Lower lobe of right lung (tissue), 2 donors: ENCODE measurements at regions not wholly inside any gene's neighbourhood (a gene's known extent, or its start where the extent isn't known, plus 50 kb on each side); places are given as distances from the start of the nearest gene placed in this dataset.

ENCODE experiments used
- ATAC-seq, 2 donors: fragments of 200-7000 bp; cut with Tn5 transposase; one replicate each; pipeline ENCODE4 v1.9.1; 2020 to 2022; ENCODE audit warnings: mild to moderate bottlenecking in 2 of 2, moderate library complexity in 2 of 2
- DNase-seq: peaks from one replicate; pipeline ENCODE4 v3.0.0-alpha.2; 2020
- H3K27ac ChIP-seq: fragments of 200-600 bp; one replicate; pipeline ENCODE4 v1.8.0; 2022
- H3K27me3 ChIP-seq: fragments of 200-600 bp; one replicate; pipeline ENCODE4 v1.8.0; 2022; ENCODE audit warnings: low read depth
- H3K36me3 ChIP-seq: fragments of 200-600 bp; one replicate; pipeline ENCODE4 v1.8.0; 2022; ENCODE audit warnings: mild to moderate bottlenecking
- H3K4me1 ChIP-seq: fragments of 200-600 bp; one replicate; pipeline ENCODE4 v1.8.0; 2022
- H3K4me3 ChIP-seq: fragments of 200-600 bp; one replicate; pipeline ENCODE4 v1.8.0; 2022; ENCODE audit warnings: mild to moderate bottlenecking
- H3K9me3 ChIP-seq: fragments of 200-600 bp; one replicate; pipeline ENCODE4 v1.8.0; 2022
- intact Hi-C: fragments of 100-400 bp; cut with DNase I; formaldehyde crosslinking; loops from one replicate; pipeline ENCODE4 v1.11.0; 2022
- TF ChIP-seq, protein P1 (sequence below): fragments of 200-600 bp; IDR thresholded peaks from one replicate; pipeline ENCODE4 v1.8.0; 2022; ENCODE audit warnings: antibody characterized with exemption, mild to moderate bottlenecking
- donor health status: DM: no; HTN: yes; CAD: no; lungs with severe emphysema.

DNA sequence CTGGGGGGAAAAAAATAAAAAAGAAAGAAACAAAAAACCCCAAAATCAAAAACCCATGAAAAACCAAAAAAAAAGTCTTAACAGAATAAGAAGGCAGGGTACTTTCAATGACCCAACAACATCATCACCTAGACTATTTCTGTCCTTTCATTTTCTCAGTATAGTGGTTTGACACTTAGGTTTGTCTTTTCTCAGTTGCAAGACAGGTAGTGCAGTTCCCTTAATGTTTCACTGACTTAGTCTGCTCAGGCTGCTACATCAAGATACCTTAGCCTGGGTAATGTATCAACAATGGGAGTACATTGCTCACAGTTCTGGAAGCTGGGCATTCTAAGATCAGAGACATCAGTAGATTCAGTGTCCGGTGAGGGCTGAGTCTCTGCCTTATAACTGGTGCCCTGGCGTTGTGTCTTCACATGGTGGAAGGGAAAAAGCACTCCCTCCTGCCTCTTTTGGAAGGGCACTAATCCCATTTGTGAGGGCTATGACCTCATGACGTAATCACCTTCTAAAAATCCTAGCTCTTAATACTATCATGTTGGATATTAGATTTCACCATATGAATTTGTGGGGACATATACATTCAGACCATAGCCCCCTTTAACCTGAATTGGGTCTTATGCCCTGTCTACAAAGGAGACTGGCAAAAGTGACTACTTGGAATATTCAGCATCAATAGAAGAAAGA, 362.3 kb upstream of the RBFOX1 start:
- Histone ChIP-seq H3K4me1 (no peaks in the 10 kb centered on the region), H3K9me3 (no peaks in the 10 kb centered on the region), H3K36me3 (no peaks in the 10 kb centered on the region), H3K27ac (no peak overlapping the region), H3K27me3 (no peaks in the 10 kb centered on the region), H3K4me3 (no peak overlapping the region)
- no peak for ATAC-seq
- TF ChIP-seq, protein P1, sequence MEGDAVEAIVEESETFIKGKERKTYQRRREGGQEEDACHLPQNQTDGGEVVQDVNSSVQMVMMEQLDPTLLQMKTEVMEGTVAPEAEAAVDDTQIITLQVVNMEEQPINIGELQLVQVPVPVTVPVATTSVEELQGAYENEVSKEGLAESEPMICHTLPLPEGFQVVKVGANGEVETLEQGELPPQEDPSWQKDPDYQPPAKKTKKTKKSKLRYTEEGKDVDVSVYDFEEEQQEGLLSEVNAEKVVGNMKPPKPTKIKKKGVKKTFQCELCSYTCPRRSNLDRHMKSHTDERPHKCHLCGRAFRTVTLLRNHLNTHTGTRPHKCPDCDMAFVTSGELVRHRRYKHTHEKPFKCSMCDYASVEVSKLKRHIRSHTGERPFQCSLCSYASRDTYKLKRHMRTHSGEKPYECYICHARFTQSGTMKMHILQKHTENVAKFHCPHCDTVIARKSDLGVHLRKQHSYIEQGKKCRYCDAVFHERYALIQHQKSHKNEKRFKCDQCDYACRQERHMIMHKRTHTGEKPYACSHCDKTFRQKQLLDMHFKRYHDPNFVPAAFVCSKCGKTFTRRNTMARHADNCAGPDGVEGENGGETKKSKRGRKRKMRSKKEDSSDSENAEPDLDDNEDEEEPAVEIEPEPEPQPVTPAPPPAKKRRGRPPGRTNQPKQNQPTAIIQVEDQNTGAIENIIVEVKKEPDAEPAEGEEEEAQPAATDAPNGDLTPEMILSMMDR: no peak
- intact Hi-C loops: no loop called here
- DNase-seq: no peak

DNA sequence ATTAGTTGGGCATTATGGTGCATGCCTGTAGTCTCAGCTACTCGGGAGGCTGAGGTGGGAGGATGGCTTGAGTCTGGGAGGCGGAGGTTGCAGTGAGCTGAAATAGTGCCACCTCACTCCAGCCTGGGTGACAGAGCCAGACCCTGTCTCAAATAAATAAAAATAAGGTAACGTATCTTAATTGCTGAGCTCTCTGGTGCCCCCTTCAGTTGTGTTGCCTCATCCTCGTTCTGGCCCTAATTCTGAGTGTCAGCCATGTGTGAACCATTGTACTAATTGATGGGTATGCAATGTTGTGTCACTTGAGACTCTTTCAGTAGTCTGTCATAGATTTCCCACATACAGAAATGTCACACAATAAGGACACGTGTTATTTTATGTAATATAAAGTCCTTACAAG, 363.1 kb upstream of the RBFOX1 start:
- intact Hi-C loops: no loop called here
- Histone ChIP-seq H3K36me3 (no peaks in the 10 kb centered on the region), H3K27me3 (no peaks in the 10 kb centered on the region), H3K27ac (no peak overlapping the region), H3K4me1 (no peaks in the 10 kb centered on the region), H3K9me3 (no peaks in the 10 kb centered on the region), H3K4me3 (no peak overlapping the region)
- TF ChIP-seq, protein P1: no peak
- ATAC-seq (no peak), DNase-seq (no peak)

DNA sequence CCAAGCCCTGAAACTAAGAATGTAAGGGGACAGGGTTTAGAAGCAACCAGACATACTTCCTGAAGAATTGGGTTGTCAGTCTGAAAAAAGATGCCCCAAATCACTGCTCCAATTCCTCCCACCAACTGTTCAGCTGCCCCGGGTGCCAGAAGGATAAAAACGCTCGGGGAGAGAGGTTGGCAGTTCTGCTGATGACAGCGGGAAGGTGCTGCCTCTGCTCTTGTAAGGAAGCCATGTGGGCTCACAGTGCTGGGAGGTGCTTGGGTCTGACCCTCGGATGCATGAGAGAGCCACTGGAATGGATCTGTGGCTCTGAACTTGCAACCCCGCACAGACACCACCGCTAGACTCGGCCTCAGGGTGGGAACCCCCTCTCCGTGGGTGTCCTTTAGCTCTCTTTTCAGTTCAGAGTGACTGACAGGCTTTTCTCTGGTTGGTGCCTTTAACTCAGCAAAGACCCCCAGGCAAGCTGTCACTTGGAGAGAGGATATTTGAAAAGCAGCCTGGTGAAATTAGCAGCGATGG, 364.8 kb upstream of the RBFOX1 start:
- ATAC-seq: no peak
- intact Hi-C loops: no loop called here
- no peak for DNase-seq
- Histone ChIP-seq H3K4me1 (no peaks in the 10 kb centered on the region), H3K27ac (no peak overlapping the region), H3K36me3 (no peaks in the 10 kb centered on the region), H3K4me3 (no peak overlapping the region), H3K9me3 (no peaks in the 10 kb centered on the region), H3K27me3 (no peaks in the 10 kb centered on the region)
- TF ChIP-seq, protein P1: no peak

DNA sequence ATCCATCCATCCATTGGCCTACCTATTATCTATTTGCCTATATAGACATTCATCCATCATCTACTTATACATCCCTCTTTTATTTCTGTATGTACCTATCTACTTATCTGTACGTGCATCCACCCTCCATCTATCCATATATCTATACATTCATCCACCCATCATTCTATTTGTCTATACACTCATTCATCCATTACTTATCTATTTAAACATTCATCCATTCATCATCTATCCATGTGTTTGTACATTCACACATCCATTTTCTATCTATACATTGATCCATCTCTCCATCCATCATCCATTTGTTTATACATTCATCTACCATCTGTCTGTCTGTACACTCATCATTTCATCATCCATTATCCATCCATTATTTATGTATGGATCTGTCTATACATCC, 365.7 kb upstream of the RBFOX1 start:
- no peaks in the 10 kb centered on the region for H3K36me3 ChIP-seq
- no peaks in the 10 kb centered on the region for H3K4me1 ChIP-seq
- no peak overlapping the region for H3K4me3 ChIP-seq
- no peak for ATAC-seq
- no peaks in the 10 kb centered on the region for H3K27me3 ChIP-seq
- intact Hi-C loops: no loop called here
- no peaks in the 10 kb centered on the region for H3K9me3 ChIP-seq
- TF ChIP-seq, protein P1: no peak
- H3K27ac ChIP-seq: no peak overlapping the region
- no peak for DNase-seq

DNA sequence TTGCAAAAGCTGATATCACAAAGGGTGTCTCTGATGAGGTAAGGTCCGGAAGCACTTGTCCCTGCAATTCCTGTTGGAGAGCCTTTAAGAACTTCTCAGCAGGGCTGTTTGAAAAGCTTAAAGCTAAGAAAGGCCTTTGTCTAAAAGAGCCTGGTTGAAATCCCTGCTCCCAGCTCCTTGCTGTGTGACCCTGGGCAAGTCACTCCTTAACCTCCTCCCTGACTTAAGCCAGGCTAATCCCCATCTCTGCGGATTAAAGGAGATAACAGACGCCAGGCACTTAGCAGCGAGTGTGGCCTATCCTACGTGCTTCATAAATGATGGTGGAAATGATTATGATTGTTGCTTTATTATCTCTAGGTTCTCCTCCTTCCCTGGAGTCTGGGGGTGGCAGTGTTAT, 368.0 kb upstream of the RBFOX1 start:
- TF ChIP-seq, protein P1: no peak
- DNase-seq (no peak), ATAC-seq (no peak)
- Histone ChIP-seq H3K4me3 (no peak overlapping the region), H3K27me3 (no peaks in the 10 kb centered on the region), H3K4me1 (no peaks in the 10 kb centered on the region), H3K9me3 (no peaks in the 10 kb centered on the region), H3K27ac (no peak overlapping the region), H3K36me3 (no peaks in the 10 kb centered on the region)
- intact Hi-C loops: no loop called here
